Dendritic cell treated with granulocyte-macrophage colony-stimulating factor and Interleukin-4, amounts not matched to agents 40 ng/mL and 50 ng/mL, for 4 days (primary cell): ENCODE measurements at regions not wholly inside any gene's neighbourhood (a gene's known extent, or its start where the extent isn't known, plus 50 kb on each side); places are given as distances from the start of the nearest gene placed in this dataset.
"Not testable (repeated sequence)": the region's sequence is repeated elsewhere in the genome, so short reads cannot be mapped to it uniquely, and the experiment has no call there.

ENCODE experiments used
- H3K27ac Mint-ChIP-seq: one replicate; pipeline ENCODE4 v1.8.0; 2022; ENCODE audit warnings: mild to moderate bottlenecking, mixed read lengths
- H3K27me3 Mint-ChIP-seq: one replicate; pipeline ENCODE4 v1.8.0; 2022; ENCODE audit warnings: mild to moderate bottlenecking, mixed read lengths
- H3K36me3 Mint-ChIP-seq: one replicate; pipeline ENCODE4 v1.8.0; 2022; ENCODE audit warnings: low read depth, mixed read lengths
- H3K4me1 Mint-ChIP-seq: one replicate; pipeline ENCODE4 v1.8.0; 2022; ENCODE audit warnings: low read depth, mixed read lengths
- H3K4me3 Mint-ChIP-seq: one replicate; pipeline ENCODE4 v1.8.0; 2022; ENCODE audit warnings: mild to moderate bottlenecking, moderate library complexity, mixed read lengths
- H3K9me3 Mint-ChIP-seq: one replicate; pipeline ENCODE4 v1.8.0; 2022; ENCODE audit warnings: mixed read lengths
- intact Hi-C: fragments of 100-400 bp; cut with micrococcal nuclease; formaldehyde crosslinking; loops from one replicate; pipeline ENCODE4 v1.15.0; 2022

GRCh38 chrY:20891440-20892160 lies 135.7 kb downstream of the RPS4Y2 start:
- no peaks in the 10 kb centered on the region for H3K36me3 Mint-ChIP-seq
- H3K4me3 Mint-ChIP-seq: no peak overlapping the region
- H3K27ac Mint-ChIP-seq: no peak overlapping the region
- intact Hi-C loops: no loop called here
- no peaks in the 10 kb centered on the region for H3K9me3 Mint-ChIP-seq
- no peaks in the 10 kb centered on the region for H3K27me3 Mint-ChIP-seq
- H3K4me1 Mint-ChIP-seq: no peaks in the 10 kb centered on the region

GRCh38 chrY:20925350-20926091 lies 169.6 kb downstream of the RPS4Y2 start:
- not testable (repeated sequence) for H3K4me3 Mint-ChIP-seq

GRCh38 chrY:20929691-20930342 lies 173.9 kb downstream of the RPS4Y2 start:
- Mint-ChIP-seq H3K36me3 (no peaks in the 10 kb centered on the region), H3K27me3 (no peaks in the 10 kb centered on the region), H3K4me1 (peaks cover 5% of the 10 kb centered on the region), H3K4me3 (no peak overlapping the region), H3K27ac (no peak overlapping the region), H3K9me3 (peaks cover 9% of the 10 kb centered on the region)
- intact Hi-C loops: no loop called here

More at GRCh38 chrY:20925350-20926091, 169.6 kb downstream of the RPS4Y2 start:
- H3K27me3 Mint-ChIP-seq, H3K27ac Mint-ChIP-seq, H3K36me3 Mint-ChIP-seq, intact Hi-C loops, H3K4me1 Mint-ChIP-seq: not testable (repeated sequence)
- H3K9me3 Mint-ChIP-seq: peaks cover 24% of the 10 kb centered on the region

- H3K4me3 Mint-ChIP-seq, H3K27me3 Mint-ChIP-seq, intact Hi-C loops, H3K27ac Mint-ChIP-seq, H3K36me3 Mint-ChIP-seq: not testable (repeated sequence)
- H3K9me3 Mint-ChIP-seq: peaks cover 13% of the 10 kb centered on the region
- peaks cover 11% of the 10 kb centered on the region for H3K4me1 Mint-ChIP-seq
Measured at GRCh38 chrY:20936709-20937251, 180.9 kb downstream of the RPS4Y2 start.

GRCh38 chrY:20961512-20961911 lies 205.6 kb downstream of the RPS4Y2 start:
- Mint-ChIP-seq H3K27ac (no peak overlapping the region), H3K27me3 (no peaks in the 10 kb centered on the region), H3K9me3 (no peaks in the 10 kb centered on the region), H3K36me3 (no peaks in the 10 kb centered on the region), H3K4me1 (no peaks in the 10 kb centered on the region), H3K4me3 (no peak overlapping the region)
- intact Hi-C loops: no loop called here

- Mint-ChIP-seq H3K4me1 (peaks cover 6% of the 10 kb centered on the region), H3K27ac (no peak overlapping the region), H3K36me3 (no peaks in the 10 kb centered on the region), H3K9me3 (no peaks in the 10 kb centered on the region), H3K4me3 (no peak overlapping the region), H3K27me3 (no peaks in the 10 kb centered on the region)
- intact Hi-C loops: loop anchor here (5.0 kb wide), 1 partner anchor 294 kb away; no protein-coding TSS in a partner anchor
Measured at GRCh38 chrY:20967828-20968227, 211.9 kb downstream of the RPS4Y2 start.

- no peaks in the 10 kb centered on the region for H3K27me3 Mint-ChIP-seq
- H3K36me3 Mint-ChIP-seq: no peaks in the 10 kb centered on the region
- H3K27ac Mint-ChIP-seq: no peak overlapping the region
- H3K4me3 Mint-ChIP-seq: no peak overlapping the region
- intact Hi-C loops: loop anchor here (5.0 kb wide), 1 partner anchor 294 kb away; no protein-coding TSS in a partner anchor
- H3K9me3 Mint-ChIP-seq: no peaks in the 10 kb centered on the region
- H3K4me1 Mint-ChIP-seq: peaks cover 6% of the 10 kb centered on the region
Measured at GRCh38 chrY:20968237-20968636, 212.3 kb downstream of the RPS4Y2 start.

- intact Hi-C loops: no loop called here
- H3K36me3 Mint-ChIP-seq: no peaks in the 10 kb centered on the region
- H3K27me3 Mint-ChIP-seq: no peaks in the 10 kb centered on the region
- peaks cover 6% of the 10 kb centered on the region for H3K4me1 Mint-ChIP-seq
- no peak overlapping the region for H3K4me3 Mint-ChIP-seq
- no peak overlapping the region for H3K27ac Mint-ChIP-seq
- no peaks in the 10 kb centered on the region for H3K9me3 Mint-ChIP-seq
Measured at GRCh38 chrY:20971371-20971770, 215.5 kb downstream of the RPS4Y2 start.

GRCh38 chrY:20986037-20986436 lies 230.1 kb downstream of the RPS4Y2 start:
- Mint-ChIP-seq H3K27ac (no peak overlapping the region), H3K36me3 (no peaks in the 10 kb centered on the region), H3K4me1 (peaks cover 8% of the 10 kb centered on the region), H3K4me3 (no peak overlapping the region), H3K27me3 (no peaks in the 10 kb centered on the region), H3K9me3 (no peaks in the 10 kb centered on the region)
- intact Hi-C loops: no loop called here

GRCh38 chrY:20990123-20990522 lies 234.2 kb downstream of the RPS4Y2 start:
- Mint-ChIP-seq H3K36me3 (no peaks in the 10 kb centered on the region), H3K4me3 (no peak overlapping the region), H3K9me3 (no peaks in the 10 kb centered on the region), H3K4me1 (peaks cover 8% of the 10 kb centered on the region), H3K27ac (no peak overlapping the region), H3K27me3 (no peaks in the 10 kb centered on the region)
- intact Hi-C loops: no loop called here

- intact Hi-C loops: no loop called here
- H3K4me3 Mint-ChIP-seq: no peak overlapping the region
- no peaks in the 10 kb centered on the region for H3K36me3 Mint-ChIP-seq
- peaks cover 8% of the 10 kb centered on the region for H3K4me1 Mint-ChIP-seq
- H3K27me3 Mint-ChIP-seq: no peaks in the 10 kb centered on the region
- H3K9me3 Mint-ChIP-seq: no peaks in the 10 kb centered on the region
- H3K27ac Mint-ChIP-seq: no peak overlapping the region
Measured at GRCh38 chrY:20990869-20991548, 235.1 kb downstream of the RPS4Y2 start.

- intact Hi-C loops: no loop called here
- Mint-ChIP-seq H3K9me3 (no peaks in the 10 kb centered on the region), H3K4me1 (no peaks in the 10 kb centered on the region), H3K4me3 (no peak overlapping the region), H3K27me3 (no peaks in the 10 kb centered on the region), H3K36me3 (no peaks in the 10 kb centered on the region), H3K27ac (no peak overlapping the region)
Measured at GRCh38 chrY:20997355-20997754, 241.4 kb downstream of the RPS4Y2 start.

- Mint-ChIP-seq H3K36me3 (no peaks in the 10 kb centered on the region), H3K27ac (no peak overlapping the region), H3K27me3 (no peaks in the 10 kb centered on the region), H3K4me3 (no peak overlapping the region), H3K9me3 (no peaks in the 10 kb centered on the region), H3K4me1 (no peaks in the 10 kb centered on the region)
- intact Hi-C loops: no loop called here
Measured at GRCh38 chrY:20998016-20998415, 242.1 kb downstream of the RPS4Y2 start.
